ENCODE measurements at regions not wholly inside any gene's neighbourhood (a gene's known extent, or its start where the extent isn't known, plus 50 kb on each side); places are given as distances from the start of the nearest gene placed in this dataset.
"Not testable (repeated sequence)": the region's sequence is repeated elsewhere in the genome, so short reads cannot be mapped to it uniquely, and the experiment has no call there.

DNA sequence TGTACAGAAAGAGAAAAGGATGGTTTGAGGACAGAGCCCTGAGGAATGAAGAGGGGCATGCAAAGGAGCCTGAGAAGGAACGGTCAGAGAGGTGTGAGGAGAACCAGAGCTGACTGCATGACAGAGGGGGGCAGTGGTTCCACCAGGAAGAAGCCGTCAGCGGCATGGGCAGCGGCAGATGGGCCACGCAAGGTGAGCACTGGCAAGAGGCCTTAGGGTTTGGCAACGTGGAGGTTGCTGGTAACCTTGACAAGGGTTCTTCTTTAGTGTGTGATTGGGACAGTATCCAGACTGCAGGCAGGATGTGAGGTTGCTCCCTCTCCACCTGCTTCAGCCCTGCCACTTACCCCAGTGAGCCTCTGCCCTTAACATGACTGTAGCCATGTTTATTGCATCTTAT lies 275.3 kb upstream of the TEKT4 start:
- FAIRE-seq; H3K27ac ChIP-seq (ENCODE audit: low read depth in 1 of 3, low read length in 2 of 3); DNase-seq; H3K27me3 ChIP-seq (ENCODE audit: control insufficient read depth in 3 of 3, insufficient read depth in 3 of 3, low read length in 3 of 3); H3K4me3 ChIP-seq (ENCODE audit: low read depth in 1 of 3, low read length in 3 of 3); H3K36me3 ChIP-seq (ENCODE audit: control insufficient read depth in 3 of 3, insufficient read depth in 2 of 3, low read depth in 1 of 3, low read length in 3 of 3); H3K9me3 ChIP-seq (ENCODE audit: control insufficient read depth in 2 of 2, insufficient read depth in 1 of 2, low read depth in 1 of 2, low read length in 1 of 2); H3K4me1 ChIP-seq (ENCODE audit: control insufficient read depth in 3 of 3, insufficient read depth in 2 of 3, low read depth in 1 of 3, low read length in 2 of 3): not testable (repeated sequence)
- WGBS, 3 donors, result 73 to 79% (median 75%) methylated on average over 6 of the region's 6 CpGs

DNA sequence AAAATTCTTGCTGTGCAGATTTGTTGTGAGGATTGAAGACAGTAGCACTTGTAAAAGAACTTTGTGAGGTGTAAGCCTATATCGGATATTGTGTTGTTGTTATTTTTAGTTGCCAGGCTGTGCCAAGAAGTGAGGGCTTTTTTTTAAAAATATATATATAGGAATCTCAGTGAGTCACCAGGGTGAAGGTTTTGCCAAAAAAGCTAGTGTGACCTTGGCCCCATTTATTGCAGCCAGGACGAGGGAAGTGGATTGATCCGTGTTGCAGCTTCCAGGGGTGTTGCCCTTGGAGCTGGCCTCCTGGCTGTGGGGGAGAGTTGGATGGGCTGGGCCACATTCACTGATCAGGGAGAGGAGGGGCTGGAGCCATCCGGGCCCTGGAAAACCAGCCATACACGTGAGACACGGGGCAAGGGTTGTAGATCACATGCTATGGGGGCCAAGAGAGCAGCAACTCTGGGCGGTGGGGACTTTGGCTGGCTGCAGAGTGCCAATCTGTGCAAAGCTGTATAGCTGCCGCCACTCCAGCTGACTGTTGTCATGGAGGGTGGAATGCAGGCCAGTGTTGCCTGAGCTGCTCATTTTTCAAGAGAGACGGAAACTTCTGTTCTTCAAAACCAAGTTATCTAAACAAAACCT lies 273.0 kb upstream of the TEKT4 start:
- not testable (repeated sequence) for H3K9me3 ChIP-seq (ENCODE audit: control insufficient read depth in 2 of 2, insufficient read depth in 1 of 2, low read depth in 1 of 2, low read length in 1 of 2); H3K4me1 ChIP-seq (ENCODE audit: control insufficient read depth in 3 of 3, insufficient read depth in 2 of 3, low read depth in 1 of 3, low read length in 2 of 3); H3K27ac ChIP-seq (ENCODE audit: low read depth in 1 of 3, low read length in 2 of 3); H3K36me3 ChIP-seq (ENCODE audit: control insufficient read depth in 3 of 3, insufficient read depth in 2 of 3, low read depth in 1 of 3, low read length in 3 of 3); H3K27me3 ChIP-seq (ENCODE audit: control insufficient read depth in 3 of 3, insufficient read depth in 3 of 3, low read length in 3 of 3); FAIRE-seq; H3K4me3 ChIP-seq (ENCODE audit: low read depth in 1 of 3, low read length in 3 of 3)
- WGBS, 3 donors, result 17 to 44% (median 23%) methylated on average over 7 to 9 of the region's 9 CpGs
- DNase-seq, result peak in 1 of 2 donors; percentile 18

DNA sequence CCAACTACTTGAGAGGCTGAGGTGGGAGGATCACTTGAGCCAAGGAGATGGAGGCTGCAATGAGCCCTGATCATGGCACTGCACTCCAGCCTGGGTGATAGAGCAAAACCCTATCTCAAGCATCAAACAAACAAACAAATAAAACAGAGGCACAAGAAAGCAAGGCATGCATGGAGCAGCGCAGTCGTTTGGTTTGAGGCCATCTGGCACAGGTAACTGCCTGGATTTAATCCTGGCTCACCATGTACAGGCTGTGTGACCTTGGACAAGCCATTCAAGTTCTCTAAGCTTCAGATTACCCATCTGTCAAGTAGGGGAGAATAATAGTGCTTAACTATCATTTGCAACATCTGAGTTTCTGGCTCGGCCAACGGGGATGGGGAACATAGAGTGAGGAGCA lies 270.3 kb upstream of the TEKT4 start:
- not testable (repeated sequence) for H3K27me3 ChIP-seq (ENCODE audit: control insufficient read depth in 3 of 3, insufficient read depth in 3 of 3, low read length in 3 of 3); DNase-seq; H3K9me3 ChIP-seq (ENCODE audit: control insufficient read depth in 2 of 2, insufficient read depth in 1 of 2, low read depth in 1 of 2, low read length in 1 of 2); FAIRE-seq; H3K4me3 ChIP-seq (ENCODE audit: low read depth in 1 of 3, low read length in 3 of 3); H3K27ac ChIP-seq (ENCODE audit: low read depth in 1 of 3, low read length in 2 of 3); H3K4me1 ChIP-seq (ENCODE audit: control insufficient read depth in 3 of 3, insufficient read depth in 2 of 3, low read depth in 1 of 3, low read length in 2 of 3); H3K36me3 ChIP-seq (ENCODE audit: control insufficient read depth in 3 of 3, insufficient read depth in 2 of 3, low read depth in 1 of 3, low read length in 3 of 3)
- WGBS, 3 donors, result 65 to 92% (median 80%) methylated on average over 3 to 4 of the region's 4 CpGs

DNA sequence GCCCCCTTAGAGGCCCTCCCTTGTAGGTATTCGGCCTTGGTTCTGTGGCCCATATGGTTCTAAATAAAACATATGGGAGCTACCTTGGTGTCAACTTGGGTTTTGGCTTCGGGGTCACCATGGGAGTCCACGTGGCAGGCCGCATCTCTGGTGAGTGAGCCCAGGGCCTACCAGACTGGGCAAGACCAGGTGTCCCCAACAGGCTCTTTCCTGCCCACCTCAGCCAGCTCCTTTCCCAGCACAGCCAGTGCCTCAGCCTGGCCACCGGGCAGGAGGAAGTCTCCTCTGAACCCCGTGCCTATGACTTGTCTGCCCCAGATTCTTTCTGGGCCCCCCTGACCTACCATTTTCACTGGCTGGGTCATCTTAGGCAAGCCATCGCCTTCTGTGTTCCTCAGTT lies 268.8 kb upstream of the TEKT4 start:
- 69 to 80% (median 75%) methylated on average over 7 of the region's 7 CpGs for WGBS, 3 donors
- no peaks in the 10 kb centered on the region for H3K27me3 ChIP-seq (ENCODE audit: control insufficient read depth in 3 of 3, insufficient read depth in 3 of 3, low read length in 3 of 3)

DNA sequence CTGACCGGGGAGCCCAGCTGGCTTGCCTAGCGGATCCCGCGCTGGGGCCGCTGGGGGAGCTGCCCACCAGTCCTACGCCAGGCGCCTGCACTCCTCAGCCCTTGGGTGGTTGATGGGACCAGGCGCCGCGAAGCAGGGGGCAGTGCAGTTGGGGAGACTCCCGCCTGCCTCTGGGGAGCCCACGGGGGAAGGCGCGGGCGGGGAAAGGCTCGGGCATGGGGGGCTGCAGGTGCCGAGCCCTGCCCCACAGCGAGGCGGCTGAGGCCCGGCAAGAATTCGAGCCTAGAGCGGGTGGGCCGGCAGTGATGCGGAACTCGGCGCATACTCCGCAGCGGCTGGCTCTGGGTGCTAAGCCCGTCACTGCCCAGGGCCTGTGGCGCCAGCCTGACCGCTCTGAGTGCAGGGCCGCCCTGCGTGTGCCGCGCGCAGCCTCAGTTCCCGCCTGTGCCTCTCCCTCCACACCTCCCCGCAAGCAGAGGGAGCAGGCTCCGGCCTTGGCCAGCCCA lies 249.1 kb upstream of the TEKT4 start:
- no peak for DNase-seq
- H3K27ac ChIP-seq (ENCODE audit: low read depth in 1 of 3, low read length in 2 of 3), result no peak overlapping the region
- H3K27me3 ChIP-seq (ENCODE audit: control insufficient read depth in 3 of 3, insufficient read depth in 3 of 3, low read length in 3 of 3), result no peaks in the 10 kb centered on the region
- H3K36me3 ChIP-seq (ENCODE audit: control insufficient read depth in 3 of 3, insufficient read depth in 2 of 3, low read depth in 1 of 3, low read length in 3 of 3), result no peaks in the 10 kb centered on the region
- H3K4me3 ChIP-seq (ENCODE audit: low read depth in 1 of 3, low read length in 3 of 3), result no peak overlapping the region
- H3K4me1 ChIP-seq (ENCODE audit: control insufficient read depth in 3 of 3, insufficient read depth in 2 of 3, low read depth in 1 of 3, low read length in 2 of 3), result no peaks in the 10 kb centered on the region
- no peak for FAIRE-seq
- WGBS, 3 donors, result 61 to 78% (median 73%) methylated on average over 28 to 39 of the region's 39 CpGs
- no peaks in the 10 kb centered on the region for H3K9me3 ChIP-seq (ENCODE audit: control insufficient read depth in 2 of 2, insufficient read depth in 1 of 2, low read depth in 1 of 2, low read length in 1 of 2)

More for the DNA sequence above, 268.8 kb upstream of the TEKT4 start:
- Histone ChIP-seq H3K9me3 (ENCODE audit: control insufficient read depth in 2 of 2, insufficient read depth in 1 of 2, low read depth in 1 of 2, low read length in 1 of 2) (peaks cover 0 to 4% of the 10 kb centered on the region in 2 donors), H3K4me3 (ENCODE audit: low read depth in 1 of 3, low read length in 3 of 3) (no peak overlapping the region), H3K36me3 (ENCODE audit: control insufficient read depth in 3 of 3, insufficient read depth in 2 of 3, low read depth in 1 of 3, low read length in 3 of 3) (no peaks in the 10 kb centered on the region), H3K4me1 (ENCODE audit: control insufficient read depth in 3 of 3, insufficient read depth in 2 of 3, low read depth in 1 of 3, low read length in 2 of 3) (no peaks in the 10 kb centered on the region), H3K27ac (ENCODE audit: low read depth in 1 of 3, low read length in 2 of 3) (no peak overlapping the region)
- DNase-seq (no peak), FAIRE-seq (no peak)

DNA sequence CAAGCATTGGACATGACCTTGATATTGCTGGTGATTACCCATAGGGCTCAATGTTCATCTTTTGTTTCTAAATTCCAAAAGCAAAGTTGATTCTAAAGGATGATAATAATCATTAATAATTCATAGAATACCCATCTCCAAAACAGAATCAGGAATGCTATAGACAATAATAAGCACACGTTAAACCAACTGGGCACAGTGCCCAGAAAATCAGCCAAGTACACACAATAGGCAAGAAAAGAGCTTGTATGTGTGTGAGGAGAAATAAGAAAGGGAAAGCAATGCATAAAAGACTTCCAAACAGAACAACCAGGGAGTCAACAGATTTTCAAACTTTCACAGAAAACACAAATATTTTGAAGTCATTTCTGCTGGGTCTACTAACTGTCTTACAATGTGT lies 242.3 kb upstream of the TEKT4 start:
- not testable (repeated sequence) for H3K27ac ChIP-seq (ENCODE audit: low read depth in 1 of 3, low read length in 2 of 3); FAIRE-seq
- 29 to 44% (median 39%) methylated on average over 1 of the region's 1 CpG for WGBS, 3 donors

DNA sequence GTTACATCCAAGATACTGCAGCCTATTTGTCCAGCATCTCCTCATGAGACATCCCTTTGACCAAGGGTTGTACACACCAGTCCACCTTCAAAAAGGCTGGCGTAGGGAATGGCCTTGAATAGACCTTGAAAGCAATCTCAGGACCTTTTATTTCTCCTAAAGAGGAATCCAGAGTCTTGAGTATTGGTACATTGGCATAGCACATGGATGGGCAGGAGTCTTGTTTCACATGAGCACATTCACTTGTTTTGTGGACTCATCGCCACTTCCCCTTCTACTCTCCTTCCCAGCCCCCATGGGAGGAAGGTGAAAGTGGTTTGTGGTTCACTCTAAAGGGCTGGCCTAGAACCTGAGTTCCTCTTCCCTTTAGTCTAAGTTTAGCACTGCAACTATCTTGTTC lies 229.8 kb upstream of the TEKT4 start:
- FAIRE-seq; H3K36me3 ChIP-seq (ENCODE audit: control insufficient read depth in 3 of 3, insufficient read depth in 2 of 3, low read depth in 1 of 3, low read length in 3 of 3): not testable (repeated sequence)
- 61 to 71% (median 63%) methylated on average over 2 of the region's 2 CpGs for WGBS, 3 donors

More for the DNA sequence above, 242.3 kb upstream of the TEKT4 start:
- DNase-seq; H3K9me3 ChIP-seq (ENCODE audit: control insufficient read depth in 2 of 2, insufficient read depth in 1 of 2, low read depth in 1 of 2, low read length in 1 of 2); H3K4me1 ChIP-seq (ENCODE audit: control insufficient read depth in 3 of 3, insufficient read depth in 2 of 3, low read depth in 1 of 3, low read length in 2 of 3); H3K36me3 ChIP-seq (ENCODE audit: control insufficient read depth in 3 of 3, insufficient read depth in 2 of 3, low read depth in 1 of 3, low read length in 3 of 3); H3K4me3 ChIP-seq (ENCODE audit: low read depth in 1 of 3, low read length in 3 of 3); H3K27me3 ChIP-seq (ENCODE audit: control insufficient read depth in 3 of 3, insufficient read depth in 3 of 3, low read length in 3 of 3): not testable (repeated sequence)

DNA sequence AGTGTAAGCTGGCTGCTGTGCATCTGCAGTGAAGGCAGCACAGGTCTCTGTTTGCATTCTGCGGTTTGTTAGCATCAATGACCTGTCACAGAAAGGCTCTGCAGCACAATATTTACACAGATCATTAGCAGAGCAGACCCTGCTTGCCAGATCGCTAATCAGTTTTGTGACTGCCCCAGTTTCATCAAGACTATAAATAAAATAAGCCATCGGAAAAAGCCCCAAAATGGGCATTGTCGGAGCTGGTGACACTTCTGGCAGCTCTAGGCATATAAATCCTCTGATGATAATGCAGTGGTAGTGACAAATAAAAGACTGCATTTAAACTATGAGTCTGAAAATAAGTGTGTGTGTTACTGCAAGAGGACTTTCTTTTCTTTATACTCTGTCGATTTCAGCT lies 219.1 kb upstream of the TEKT4 start:
- not testable (repeated sequence) for H3K4me1 ChIP-seq (ENCODE audit: control insufficient read depth in 3 of 3, insufficient read depth in 2 of 3, low read depth in 1 of 3, low read length in 2 of 3); H3K36me3 ChIP-seq (ENCODE audit: control insufficient read depth in 3 of 3, insufficient read depth in 2 of 3, low read depth in 1 of 3, low read length in 3 of 3); H3K27ac ChIP-seq (ENCODE audit: low read depth in 1 of 3, low read length in 2 of 3); H3K27me3 ChIP-seq (ENCODE audit: control insufficient read depth in 3 of 3, insufficient read depth in 3 of 3, low read length in 3 of 3); H3K9me3 ChIP-seq (ENCODE audit: control insufficient read depth in 2 of 2, insufficient read depth in 1 of 2, low read depth in 1 of 2, low read length in 1 of 2); DNase-seq; FAIRE-seq; H3K4me3 ChIP-seq (ENCODE audit: low read depth in 1 of 3, low read length in 3 of 3)
- 46 to 73% (median 62%) methylated on average over 5 of the region's 5 CpGs for WGBS, 3 donors

More for the DNA sequence above, 229.8 kb upstream of the TEKT4 start:
- DNase-seq; H3K4me1 ChIP-seq (ENCODE audit: control insufficient read depth in 3 of 3, insufficient read depth in 2 of 3, low read depth in 1 of 3, low read length in 2 of 3); H3K27ac ChIP-seq (ENCODE audit: low read depth in 1 of 3, low read length in 2 of 3); H3K4me3 ChIP-seq (ENCODE audit: low read depth in 1 of 3, low read length in 3 of 3); H3K9me3 ChIP-seq (ENCODE audit: control insufficient read depth in 2 of 2, insufficient read depth in 1 of 2, low read depth in 1 of 2, low read length in 1 of 2); H3K27me3 ChIP-seq (ENCODE audit: control insufficient read depth in 3 of 3, insufficient read depth in 3 of 3, low read length in 3 of 3): not testable (repeated sequence)

DNA sequence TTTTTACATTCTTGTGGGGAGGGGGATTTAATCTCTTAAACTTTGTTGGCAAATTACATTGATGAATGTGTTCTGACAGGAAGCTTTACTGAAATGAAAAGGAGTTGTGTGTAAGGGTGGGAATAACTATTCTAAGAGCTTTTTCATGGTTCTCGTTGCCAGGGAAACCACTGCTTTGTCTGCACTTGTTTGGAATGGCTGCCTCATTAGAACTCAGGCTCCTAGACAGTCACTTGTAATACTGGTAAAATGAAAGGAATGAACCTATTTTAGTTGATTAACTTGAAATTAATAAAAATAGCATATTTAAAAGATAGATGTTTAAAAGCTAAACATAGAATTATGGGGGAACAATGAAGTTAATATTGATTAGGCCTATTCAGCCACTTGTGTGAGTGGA lies 201.4 kb upstream of the TEKT4 start:
- not testable (repeated sequence) for FAIRE-seq; H3K27me3 ChIP-seq (ENCODE audit: control insufficient read depth in 3 of 3, insufficient read depth in 3 of 3, low read length in 3 of 3); H3K36me3 ChIP-seq (ENCODE audit: control insufficient read depth in 3 of 3, insufficient read depth in 2 of 3, low read depth in 1 of 3, low read length in 3 of 3); H3K4me1 ChIP-seq (ENCODE audit: control insufficient read depth in 3 of 3, insufficient read depth in 2 of 3, low read depth in 1 of 3, low read length in 2 of 3); H3K27ac ChIP-seq (ENCODE audit: low read depth in 1 of 3, low read length in 2 of 3); DNase-seq; H3K4me3 ChIP-seq (ENCODE audit: low read depth in 1 of 3, low read length in 3 of 3); H3K9me3 ChIP-seq (ENCODE audit: control insufficient read depth in 2 of 2, insufficient read depth in 1 of 2, low read depth in 1 of 2, low read length in 1 of 2)
- WGBS, 3 donors, result 39 to 69% (median 52%) methylated on average over 1 of the region's 1 CpG
